ENCODE measurements at regions not wholly inside any gene's neighbourhood (a gene's known extent, or its start where the extent isn't known, plus 50 kb on each side); places are given as distances from the start of the nearest gene placed in this dataset.

GRCh38 chr2:122652670-122653069 is 897.2 kb downstream of the TSN start:
- TF ChIP-seq EZH2phosphoT487 (IDR thresholded peaks at IDR 0.05; ENCODE audit: low read depth) (no peak), CTCF (IDR thresholded peaks at IDR 0.05; ENCODE audit: low read depth, low read length) (no peak)

Measured in OCI-LY3 (cell line).